ENCODE measurements at regions not wholly inside any gene's neighbourhood (a gene's known extent, or its start where the extent isn't known, plus 50 kb on each side); places are given as distances from the start of the nearest gene placed in this dataset.
"Not testable (repeated sequence)": the region's sequence is repeated elsewhere in the genome, so short reads cannot be mapped to it uniquely, and the experiment has no call there.

GRCh38 chr13:54440853-54441400 is 1412.3 kb downstream of the OLFM4 start:
- TF ChIP-seq, protein P1, sequence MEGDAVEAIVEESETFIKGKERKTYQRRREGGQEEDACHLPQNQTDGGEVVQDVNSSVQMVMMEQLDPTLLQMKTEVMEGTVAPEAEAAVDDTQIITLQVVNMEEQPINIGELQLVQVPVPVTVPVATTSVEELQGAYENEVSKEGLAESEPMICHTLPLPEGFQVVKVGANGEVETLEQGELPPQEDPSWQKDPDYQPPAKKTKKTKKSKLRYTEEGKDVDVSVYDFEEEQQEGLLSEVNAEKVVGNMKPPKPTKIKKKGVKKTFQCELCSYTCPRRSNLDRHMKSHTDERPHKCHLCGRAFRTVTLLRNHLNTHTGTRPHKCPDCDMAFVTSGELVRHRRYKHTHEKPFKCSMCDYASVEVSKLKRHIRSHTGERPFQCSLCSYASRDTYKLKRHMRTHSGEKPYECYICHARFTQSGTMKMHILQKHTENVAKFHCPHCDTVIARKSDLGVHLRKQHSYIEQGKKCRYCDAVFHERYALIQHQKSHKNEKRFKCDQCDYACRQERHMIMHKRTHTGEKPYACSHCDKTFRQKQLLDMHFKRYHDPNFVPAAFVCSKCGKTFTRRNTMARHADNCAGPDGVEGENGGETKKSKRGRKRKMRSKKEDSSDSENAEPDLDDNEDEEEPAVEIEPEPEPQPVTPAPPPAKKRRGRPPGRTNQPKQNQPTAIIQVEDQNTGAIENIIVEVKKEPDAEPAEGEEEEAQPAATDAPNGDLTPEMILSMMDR (IDR thresholded peaks at IDR 0.05) = not testable (repeated sequence)
- TF ChIP-seq POLR2A (IDR thresholded peaks at IDR 0.05) = not testable (repeated sequence)

All from suprapubic skin (tissue), 3 donors.